PC-9 (cell line): ENCODE measurements at regions not wholly inside any gene's neighbourhood (a gene's known extent, or its start where the extent isn't known, plus 50 kb on each side); places are given as distances from the start of the nearest gene placed in this dataset.

ENCODE experiments used
- BruUV-seq: library from RNA; stranded (reverse); fragments of 400-500 nt; replicated peaks from 2 replicates; lab custom pipeline; 2021; lab: Mats Ljungman, UMichigan
- CTCF ChIA-PET: fragments of 300-600 bp; sonication (Branson Sonifier 250); formaldehyde crosslinking; loops from one replicate; lab custom pipeline; 2022; ENCODE audit warnings: antibody characterized with exemption; lab: Charles Lee
- POLR2A ChIA-PET: fragments of 300-600 bp; sonication (Branson Sonifier 250); formaldehyde crosslinking; loops from one replicate; lab custom pipeline; 2022; ENCODE audit warnings: antibody characterized with exemption; ENCODE audit not compliant: unreplicated experiment; lab: Charles Lee
- DNase-seq, 2 experiments: peaks; one replicate each; pipeline versions ENCODE4 v3.0.0 to v3.0.0-alpha.2; 2015 to 2022; ENCODE audit warnings: mixed read lengths in 1 of 2
- H2AFZ ChIP-seq: fragments of 200-600 bp; sonication (generic); 2 replicates; pipeline ENCODE4 v1.8.1; 2017; ENCODE audit warnings: antibody characterized with exemption
- H3F3A ChIP-seq: fragments of 200-600 bp; sonication (generic); 2 replicates; pipeline ENCODE4 v1.8.1; 2017; ENCODE audit warnings: antibody characterized with exemption, mild to moderate bottlenecking, low read depth; ENCODE audit not compliant: insufficient read depth
- H3K27ac ChIP-seq: fragments of 200-600 bp; sonication (generic); 2 replicates; pipeline ENCODE4 v1.6.1; 2016; ENCODE audit warnings: mixed run types
- H3K27me3 ChIP-seq: fragments of 200-600 bp; sonication (generic); 2 replicates; pipeline ENCODE4 v1.6.1; 2016; ENCODE audit warnings: low read depth, mixed run types; ENCODE audit not compliant: insufficient read depth
- H3K36me3 ChIP-seq: fragments of 200-600 bp; sonication (generic); 2 replicates; pipeline ENCODE4 v1.6.1; 2016; ENCODE audit warnings: low read depth, mixed run types
- H3K4me1 ChIP-seq: fragments of 200-600 bp; sonication (generic); replicated peaks from 2 replicates; pipeline ENCODE4 v1.6.1; 2016; ENCODE audit warnings: mixed run types; ENCODE audit not compliant: insufficient read depth
- H3K4me2 ChIP-seq: fragments of 200-600 bp; sonication (generic); 2 replicates; pipeline ENCODE4 v1.6.1; 2017; ENCODE audit warnings: mixed run types
- H3K4me3 ChIP-seq: fragments of 200-600 bp; sonication (generic); 2 replicates; pipeline ENCODE4 v1.6.1; 2016; ENCODE audit warnings: mixed run types
- H3K79me2 ChIP-seq: fragments of 200-600 bp; sonication (generic); 2 replicates; pipeline ENCODE4 v1.6.1; 2017; ENCODE audit warnings: low read depth, mixed run types
- H3K9me2 ChIP-seq: fragments of 200-600 bp; sonication (generic); 2 replicates; pipeline ENCODE4 v1.8.1; 2017; ENCODE audit warnings: mild to moderate bottlenecking; ENCODE audit not compliant: insufficient read depth
- H3K9me3 ChIP-seq: fragments of 200-600 bp; sonication (generic); 2 replicates; pipeline ENCODE4 v1.8.1; 2016; ENCODE audit warnings: low read depth; ENCODE audit not compliant: insufficient read depth
- H4K20me1 ChIP-seq: fragments of 200-600 bp; sonication (generic); 2 replicates; pipeline ENCODE4 v1.8.1; 2017; ENCODE audit not compliant: insufficient read depth
- CTCF ChIP-seq: fragments of 200-600 bp; sonication (generic); conservative IDR thresholded peaks from 2 replicates; pipeline ENCODE4 v1.6.1; 2017; ENCODE audit warnings: mixed run types, antibody characterized with exemption, mild to moderate bottlenecking, moderate library complexity
- EZH2 ChIP-seq: fragments of 200-600 bp; sonication (generic); IDR thresholded peaks from 2 replicates; pipeline ENCODE4 v1.8.0; 2017; ENCODE audit warnings: antibody characterized with exemption, low read depth
- intact Hi-C: fragments of 100-400 bp; cut with micrococcal nuclease; formaldehyde crosslinking; loops from one replicate; pipeline ENCODE4 v1.10.0; 2022; ENCODE audit not compliant: unreplicated experiment

- no peak overlapping the region for H3K4me3 ChIP-seq
- H2AFZ ChIP-seq: no peak overlapping the region
- H3K9me2 ChIP-seq: no peaks in the 10 kb centered on the region
- no peak overlapping the region for H3K4me2 ChIP-seq
- ChIA-PET CTCF (no interaction called here), POLR2A (no interaction called here)
- H3K36me3 ChIP-seq: no peaks in the 10 kb centered on the region
- H3K4me1 ChIP-seq: no peaks in the 10 kb centered on the region; the same call in 1 of the 2 replicates
- peaks cover 30% of the 10 kb centered on the region for H3K27me3 ChIP-seq
- no peaks in the 10 kb centered on the region for H3K9me3 ChIP-seq
- intact Hi-C loops: no loop called here
- no peak overlapping the region for H3K27ac ChIP-seq
- TF ChIP-seq EZH2 (no peak), CTCF (no peak)
- no peak for DNase-seq
- no TSS peak for BruUV-seq
- H3F3A ChIP-seq: no peaks in the 10 kb centered on the region
- H4K20me1 ChIP-seq: no peaks in the 10 kb centered on the region
- H3K79me2 ChIP-seq: no peaks in the 10 kb centered on the region
Observed at GRCh38 chr5:6183391-6184390, 194.7 kb downstream of the MED10 start.

- Histone ChIP-seq H3K79me2 (no peaks in the 10 kb centered on the region), H3K27ac (no peak overlapping the region), H2AFZ (no peak overlapping the region), H3K36me3 (no peaks in the 10 kb centered on the region), H3K9me3 (no peaks in the 10 kb centered on the region), H3K4me3 (no peak overlapping the region), H4K20me1 (no peaks in the 10 kb centered on the region), H3K9me2 (no peaks in the 10 kb centered on the region), H3F3A (no peaks in the 10 kb centered on the region), H3K27me3 (peaks cover 41% of the 10 kb centered on the region), H3K4me2 (no peak overlapping the region), H3K4me1 (no peaks in the 10 kb centered on the region; the same call in 1 of the 2 replicates)
- no peak for TF ChIP-seq CTCF
- TF ChIP-seq EZH2: no peak
- intact Hi-C loops: no loop called here
- CTCF ChIA-PET: no interaction called here
- DNase-seq: no peak
- BruUV-seq: no TSS peak
- POLR2A ChIA-PET: no interaction called here
Observed at GRCh38 chr5:6182271-6182815, 196.0 kb downstream of the MED10 start.

GRCh38 chr5:6181871-6182270 lies 196.5 kb downstream of the MED10 start:
- no peaks in the 10 kb centered on the region for H3K9me2 ChIP-seq
- no TSS peak for BruUV-seq
- no peak for DNase-seq
- intact Hi-C loops: no loop called here
- H3K9me3 ChIP-seq: no peaks in the 10 kb centered on the region
- peaks cover 41% of the 10 kb centered on the region for H3K27me3 ChIP-seq
- no peaks in the 10 kb centered on the region for H3F3A ChIP-seq
- no peak overlapping the region for H3K27ac ChIP-seq
- no peak overlapping the region for H2AFZ ChIP-seq
- POLR2A ChIA-PET: no interaction called here
- no peaks in the 10 kb centered on the region for H4K20me1 ChIP-seq
- CTCF ChIA-PET: interaction anchor here (0.6 kb wide), 1 partner anchor 898 kb away, joined by 3 read pairs; no protein-coding TSS in a partner anchor
- no peak overlapping the region for H3K4me2 ChIP-seq
- TF ChIP-seq EZH2 (no peak), CTCF (no peak)
- H3K4me3 ChIP-seq: no peak overlapping the region
- no peaks in the 10 kb centered on the region; the same call in 1 of the 2 replicates for H3K4me1 ChIP-seq
- H3K79me2 ChIP-seq: no peaks in the 10 kb centered on the region
- no peaks in the 10 kb centered on the region for H3K36me3 ChIP-seq
